Breast epithelium (tissue), 3 donors: ENCODE measurements at regions not wholly inside any gene's neighbourhood (a gene's known extent, or its start where the extent isn't known, plus 50 kb on each side); places are given as distances from the start of the nearest gene placed in this dataset.

Experiments used
- CTCF ChIP-seq, 3 donors: fragments of 450-650 bp; IDR thresholded peaks; one replicate each; pipeline ENCODE4 v1.5.1; 2016 to 2017; ENCODE audit warnings: antibody characterized with exemption in 3 of 3, mild to moderate bottlenecking in 3 of 3, moderate library complexity in 3 of 3
- POLR2A ChIP-seq: fragments of 450-650 bp; IDR thresholded peaks from one replicate; pipeline ENCODE4 v1.6.1; 2016; ENCODE audit warnings: antibody characterized with exemption, mild to moderate bottlenecking, moderate library complexity

- TF ChIP-seq CTCF (IDR thresholded peaks at IDR 0.05) (no peak), POLR2A (no peak)
These were observed 107.1 kb upstream of the TOP3B start for GRCh38 chr22:22089459-22090308.
